WTC11 (cell line): ENCODE measurements at regions not wholly inside any gene's neighbourhood (a gene's known extent, or its start where the extent isn't known, plus 50 kb on each side); places are given as distances from the start of the nearest gene placed in this dataset.

Experiments
- ATAC-seq: fragments of 200-7000 bp; cut with Tn5 transposase; 2 replicates; pipeline ENCODE4 v1.10.0; 2021; ENCODE audit warnings: mild to moderate bottlenecking, moderate library complexity
- CTCF ChIA-PET: fragments of 300-600 bp; sonication (Branson Sonifier 250); formaldehyde crosslinking; loops from one replicate; lab custom pipeline; 2021; ENCODE audit warnings: antibody characterized with exemption; lab: Charles Lee
- POLR2A ChIA-PET: fragments of 350-600 bp; sonication (Branson Sonifier 250); formaldehyde crosslinking; loops from one replicate; lab custom pipeline; 2021; ENCODE audit warnings: antibody characterized with exemption; lab: Charles Lee
- DNase-seq: peaks from one replicate; pipeline ENCODE4 v3.0.0; 2021; ENCODE audit warnings: low spot score
- H3K27ac Mint-ChIP-seq: 2 replicates; pipeline ENCODE4 v1.8.0; 2021; ENCODE audit warnings: mixed read lengths
- H3K27me3 Mint-ChIP-seq: 2 replicates; pipeline ENCODE4 v1.8.0; 2021; ENCODE audit warnings: low read depth, mild to moderate bottlenecking, moderate library complexity, mixed read lengths
- H3K36me3 Mint-ChIP-seq: 2 replicates; pipeline ENCODE4 v1.8.0; 2021; ENCODE audit warnings: mixed read lengths
- H3K4me1 Mint-ChIP-seq: 2 replicates; pipeline ENCODE4 v1.8.0; 2022; ENCODE audit warnings: mixed read lengths
- H3K4me3 Mint-ChIP-seq: 2 replicates; pipeline ENCODE4 v1.8.0; 2021; ENCODE audit warnings: mild to moderate bottlenecking, moderate library complexity, mixed read lengths
- H3K9me3 Mint-ChIP-seq: 2 replicates; pipeline ENCODE4 v1.8.0; 2021; ENCODE audit warnings: mixed read lengths
- CDX4 ChIP-seq: fragments of 250-450 bp; sonication (Bioruptor Pico); IDR thresholded peaks from 2 replicates; pipeline ENCODE4 v1.9.0; 2021; ENCODE audit warnings: moderate library complexity, mild to moderate bottlenecking, inconsistent platforms, borderline replicate concordance
- CREM ChIP-seq: sonication (generic); formaldehyde crosslinking; IDR thresholded peaks from 2 replicates; pipeline ENCODE4 v1.8.1; 2022; ENCODE audit warnings: mild to moderate bottlenecking, missing genetic modification reagents, moderate library complexity
- ERG ChIP-seq: fragments of 250-450 bp; sonication (Bioruptor Pico); IDR thresholded peaks from 2 replicates; pipeline ENCODE4 v1.8.0; 2021; ENCODE audit warnings: mild to moderate bottlenecking
- ETV6 ChIP-seq: sonication (generic); formaldehyde crosslinking; IDR thresholded peaks from 2 replicates; pipeline ENCODE4 v1.8.1; 2022; ENCODE audit warnings: mild to moderate bottlenecking, missing genetic modification reagents
- FOXK1 ChIP-seq: sonication (generic); formaldehyde crosslinking; IDR thresholded peaks from 2 replicates; pipeline ENCODE4 v1.8.0; 2022; ENCODE audit warnings: mild to moderate bottlenecking, moderate library complexity, missing genetic modification reagents
- FOXP1 ChIP-seq: sonication (generic); formaldehyde crosslinking; IDR thresholded peaks from 2 replicates; pipeline ENCODE4 v1.8.0; 2022; ENCODE audit warnings: missing genetic modification reagents, mild to moderate bottlenecking, moderate library complexity, borderline replicate concordance
- GABPB1 ChIP-seq: sonication (generic); formaldehyde crosslinking; IDR thresholded peaks from 2 replicates; pipeline ENCODE4 v1.8.1; 2023; ENCODE audit warnings: mild to moderate bottlenecking, missing genetic modification reagents
- GTF2I ChIP-seq: fragments of 250-450 bp; sonication (Bioruptor Pico); conservative IDR thresholded peaks from 2 replicates; pipeline ENCODE4 v1.4.0; 2021; ENCODE audit warnings: mild to moderate bottlenecking
- HMGA2 ChIP-seq: fragments of 250-450 bp; sonication (Bioruptor Pico); IDR thresholded peaks from 2 replicates; pipeline ENCODE4 v1.4.0; 2021; ENCODE audit warnings: mild to moderate bottlenecking, moderate library complexity
- IRF1 ChIP-seq: sonication (generic); formaldehyde crosslinking; IDR thresholded peaks from 2 replicates; pipeline ENCODE4 v1.8.0; 2023; ENCODE audit warnings: missing genetic modification reagents
- JUN ChIP-seq: sonication (generic); formaldehyde crosslinking; IDR thresholded peaks from 2 replicates; pipeline ENCODE4 v1.8.0; 2023; ENCODE audit warnings: mild to moderate bottlenecking, missing genetic modification reagents
- NFYB ChIP-seq: sonication (generic); formaldehyde crosslinking; conservative IDR thresholded peaks from 2 replicates; pipeline ENCODE4 v1.8.0; 2022; ENCODE audit warnings: low read depth, missing genetic modification reagents
- RORB ChIP-seq: fragments of 250-450 bp; sonication (Bioruptor Pico); IDR thresholded peaks from 2 replicates; pipeline ENCODE4 v1.9.0; 2021; ENCODE audit warnings: mild to moderate bottlenecking
- SP1 ChIP-seq: sonication (generic); formaldehyde crosslinking; conservative IDR thresholded peaks from 2 replicates; pipeline ENCODE4 v1.8.1; 2022; ENCODE audit warnings: missing genetic modification reagents
- TCF7 ChIP-seq: sonication (generic); formaldehyde crosslinking; IDR thresholded peaks from 2 replicates; pipeline ENCODE4 v1.8.0; 2022; ENCODE audit warnings: mild to moderate bottlenecking, low read depth, missing genetic modification reagents, moderate library complexity
- TEAD4 ChIP-seq: sonication (generic); formaldehyde crosslinking; IDR thresholded peaks from 2 replicates; pipeline ENCODE4 v1.8.0; 2022; ENCODE audit warnings: mild to moderate bottlenecking, missing genetic modification reagents
- ZNF317 ChIP-seq: sonication (generic); formaldehyde crosslinking; IDR thresholded peaks from 2 replicates; pipeline ENCODE4 v1.8.1; 2023; ENCODE audit warnings: low read depth, mild to moderate bottlenecking, moderate library complexity, missing genetic modification reagents, borderline replicate concordance
- ZNF423 ChIP-seq: fragments of 250-450 bp; sonication (Bioruptor Pico); IDR thresholded peaks from 2 replicates; pipeline ENCODE4 v2.1.2; 2022; ENCODE audit warnings: mild to moderate bottlenecking, moderate library complexity
- ZSCAN18 ChIP-seq: fragments of 250-450 bp; sonication (Bioruptor Pico); IDR thresholded peaks from 2 replicates; pipeline ENCODE4 v2.1.2; 2022; ENCODE audit warnings: mild to moderate bottlenecking, moderate library complexity
- TF ChIP-seq, protein P1 (sequence below): sonication (generic); formaldehyde crosslinking; conservative IDR thresholded peaks from 2 replicates; pipeline ENCODE4 v1.8.1; 2023; ENCODE audit warnings: mild to moderate bottlenecking, low read depth, missing genetic modification reagents, moderate library complexity
- TF ChIP-seq, protein P2 (sequence below): sonication (generic); formaldehyde crosslinking; conservative IDR thresholded peaks from 2 replicates; pipeline ENCODE4 v1.8.1; 2022; ENCODE audit warnings: mild to moderate bottlenecking, missing genetic modification reagents
- TF ChIP-seq, protein P3 (sequence below): sonication (generic); formaldehyde crosslinking; IDR thresholded peaks from 2 replicates; pipeline ENCODE4 v1.8.0; 2022; ENCODE audit warnings: mild to moderate bottlenecking, missing genetic modification reagents
- TF ChIP-seq, protein P4 (sequence below): sonication (generic); formaldehyde crosslinking; IDR thresholded peaks from 2 replicates; pipeline ENCODE4 v1.8.1; 2023; ENCODE audit warnings: mild to moderate bottlenecking, moderate library complexity, missing genetic modification reagents

- Mint-ChIP-seq H3K36me3 (peaks cover 8% of the 10 kb centered on the region), H3K27me3 (no peaks in the 10 kb centered on the region; the same call in 1 of the 2 replicates), H3K4me1 (no peaks in the 10 kb centered on the region), H3K4me3 (no peak overlapping the region), H3K27ac (no peak overlapping the region), H3K9me3 (peaks cover 12% of the 10 kb centered on the region)
- ATAC-seq, result no peak
- ChIA-PET CTCF (no interaction called here), POLR2A (no interaction called here)
- no peak for DNase-seq
- no peak for TF ChIP-seq TEAD4
- TF ChIP-seq, protein P1, sequence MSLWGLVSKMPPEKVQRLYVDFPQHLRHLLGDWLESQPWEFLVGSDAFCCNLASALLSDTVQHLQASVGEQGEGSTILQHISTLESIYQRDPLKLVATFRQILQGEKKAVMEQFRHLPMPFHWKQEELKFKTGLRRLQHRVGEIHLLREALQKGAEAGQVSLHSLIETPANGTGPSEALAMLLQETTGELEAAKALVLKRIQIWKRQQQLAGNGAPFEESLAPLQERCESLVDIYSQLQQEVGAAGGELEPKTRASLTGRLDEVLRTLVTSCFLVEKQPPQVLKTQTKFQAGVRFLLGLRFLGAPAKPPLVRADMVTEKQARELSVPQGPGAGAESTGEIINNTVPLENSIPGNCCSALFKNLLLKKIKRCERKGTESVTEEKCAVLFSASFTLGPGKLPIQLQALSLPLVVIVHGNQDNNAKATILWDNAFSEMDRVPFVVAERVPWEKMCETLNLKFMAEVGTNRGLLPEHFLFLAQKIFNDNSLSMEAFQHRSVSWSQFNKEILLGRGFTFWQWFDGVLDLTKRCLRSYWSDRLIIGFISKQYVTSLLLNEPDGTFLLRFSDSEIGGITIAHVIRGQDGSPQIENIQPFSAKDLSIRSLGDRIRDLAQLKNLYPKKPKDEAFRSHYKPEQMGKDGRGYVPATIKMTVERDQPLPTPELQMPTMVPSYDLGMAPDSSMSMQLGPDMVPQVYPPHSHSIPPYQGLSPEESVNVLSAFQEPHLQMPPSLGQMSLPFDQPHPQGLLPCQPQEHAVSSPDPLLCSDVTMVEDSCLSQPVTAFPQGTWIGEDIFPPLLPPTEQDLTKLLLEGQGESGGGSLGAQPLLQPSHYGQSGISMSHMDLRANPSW, result no peak
- TF ChIP-seq GTF2I (CRISPR knock-in tag), result no peak
- TF ChIP-seq, protein P2, sequence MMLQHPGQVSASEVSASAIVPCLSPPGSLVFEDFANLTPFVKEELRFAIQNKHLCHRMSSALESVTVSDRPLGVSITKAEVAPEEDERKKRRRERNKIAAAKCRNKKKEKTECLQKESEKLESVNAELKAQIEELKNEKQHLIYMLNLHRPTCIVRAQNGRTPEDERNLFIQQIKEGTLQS (CRISPR knock-in tag), result no peak
- TF ChIP-seq SP1 (CRISPR knock-in tag), result no peak
- TF ChIP-seq ZNF423 (CRISPR knock-in tag), result no peak
- no peak for TF ChIP-seq CREM (CRISPR knock-in tag)
- TF ChIP-seq, protein P3, sequence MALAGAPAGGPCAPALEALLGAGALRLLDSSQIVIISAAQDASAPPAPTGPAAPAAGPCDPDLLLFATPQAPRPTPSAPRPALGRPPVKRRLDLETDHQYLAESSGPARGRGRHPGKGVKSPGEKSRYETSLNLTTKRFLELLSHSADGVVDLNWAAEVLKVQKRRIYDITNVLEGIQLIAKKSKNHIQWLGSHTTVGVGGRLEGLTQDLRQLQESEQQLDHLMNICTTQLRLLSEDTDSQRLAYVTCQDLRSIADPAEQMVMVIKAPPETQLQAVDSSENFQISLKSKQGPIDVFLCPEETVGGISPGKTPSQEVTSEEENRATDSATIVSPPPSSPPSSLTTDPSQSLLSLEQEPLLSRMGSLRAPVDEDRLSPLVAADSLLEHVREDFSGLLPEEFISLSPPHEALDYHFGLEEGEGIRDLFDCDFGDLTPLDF (CRISPR knock-in tag), result no peak
- TF ChIP-seq GABPB1 (CRISPR knock-in tag), result no peak
- TF ChIP-seq TCF7 (CRISPR knock-in tag), result no peak
- TF ChIP-seq HMGA2 (CRISPR knock-in tag), result no peak
- TF ChIP-seq IRF1 (CRISPR knock-in tag), result no peak
- no peak for TF ChIP-seq NFYB
- no peak for TF ChIP-seq JUN (CRISPR knock-in tag)
- TF ChIP-seq ETV6 (CRISPR knock-in tag), result no peak
- TF ChIP-seq, protein P4, sequence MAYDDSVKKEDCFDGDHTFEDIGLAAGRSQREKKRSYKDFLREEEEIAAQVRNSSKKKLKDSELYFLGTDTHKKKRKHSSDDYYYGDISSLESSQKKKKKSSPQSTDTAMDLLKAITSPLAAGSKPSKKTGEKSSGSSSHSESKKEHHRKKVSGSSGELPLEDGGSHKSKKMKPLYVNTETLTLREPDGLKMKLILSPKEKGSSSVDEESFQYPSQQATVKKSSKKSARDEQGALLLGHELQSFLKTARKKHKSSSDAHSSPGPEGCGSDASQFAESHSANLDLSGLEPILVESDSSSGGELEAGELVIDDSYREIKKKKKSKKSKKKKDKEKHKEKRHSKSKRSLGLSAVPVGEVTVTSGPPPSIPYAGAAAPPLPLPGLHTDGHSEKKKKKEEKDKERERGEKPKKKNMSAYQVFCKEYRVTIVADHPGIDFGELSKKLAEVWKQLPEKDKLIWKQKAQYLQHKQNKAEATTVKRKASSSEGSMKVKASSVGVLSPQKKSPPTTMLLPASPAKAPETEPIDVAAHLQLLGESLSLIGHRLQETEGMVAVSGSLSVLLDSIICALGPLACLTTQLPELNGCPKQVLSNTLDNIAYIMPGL (CRISPR knock-in tag), result no peak
- no peak for TF ChIP-seq FOXK1 (CRISPR knock-in tag)
- no peak for TF ChIP-seq ZSCAN18 (CRISPR knock-in tag)
- TF ChIP-seq FOXP1, result no peak
Observed at GRCh38 chr18:56501896-56502295, 136.5 kb downstream of the TXNL1 start.

DNA sequence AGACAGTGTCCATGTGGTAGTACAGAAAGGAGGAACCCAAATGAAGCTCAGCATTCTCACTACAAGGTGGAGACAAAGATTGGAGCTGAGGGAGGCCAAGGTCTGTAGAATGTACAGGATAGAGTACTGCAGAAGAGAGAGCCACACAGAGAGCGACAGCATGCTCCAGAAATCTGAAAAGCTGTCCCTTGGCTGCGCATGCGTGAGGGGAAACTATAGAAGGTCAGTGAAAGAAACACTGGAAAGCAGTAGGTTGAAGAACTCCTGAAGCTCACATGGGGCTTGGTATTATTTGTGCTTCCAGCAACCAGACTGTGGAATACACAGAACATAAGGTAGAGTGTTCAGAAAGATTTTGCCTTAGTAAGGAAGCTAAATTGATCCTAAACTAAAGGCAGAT is 142.5 kb downstream of the TXNL1 start:
- H3K4me3 Mint-ChIP-seq, result no peak overlapping the region
- H3K27ac Mint-ChIP-seq, result no peak overlapping the region
- POLR2A ChIA-PET, result no interaction called here
- no peaks in the 10 kb centered on the region; the same call in 1 of the 2 replicates for H3K4me1 Mint-ChIP-seq
- no peak for DNase-seq
- H3K27me3 Mint-ChIP-seq, result no peaks in the 10 kb centered on the region; the same call in 1 of the 2 replicates
- H3K9me3 Mint-ChIP-seq, result peaks cover 23% of the 10 kb centered on the region
- CTCF ChIA-PET, result no interaction called here
- ATAC-seq, result no peak
- H3K36me3 Mint-ChIP-seq, result peaks cover 18% of the 10 kb centered on the region
- TF ChIP-seq CDX4 (CRISPR knock-in tag), result no peak
- TF ChIP-seq IRF1 (CRISPR knock-in tag), result no peak
- TF ChIP-seq NFYB, result no peak
- no peak for TF ChIP-seq ERG
- no peak for TF ChIP-seq RORB (CRISPR knock-in tag)
- TF ChIP-seq ZNF317, result no peak
